OCI-LY3 (cell line): ENCODE measurements at regions not wholly inside any gene's neighbourhood (a gene's known extent, or its start where the extent isn't known, plus 50 kb on each side); places are given as distances from the start of the nearest gene placed in this dataset.
"Not testable (repeated sequence)": the region's sequence is repeated elsewhere in the genome, so short reads cannot be mapped to it uniquely, and the experiment has no call there.

Source experiments
- H2AFZ ChIP-seq: fragments of 200-600, 300-600 bp; shearing (Covaris generic); 2 replicates; pipeline ENCODE4 v1.6.0; 2014; ENCODE audit warnings: antibody characterized with exemption, low read depth, low read length
- H3K27ac ChIP-seq: fragments of 200-600, 300-600 bp; sonication (generic); 2 replicates; pipeline ENCODE4 v1.5.1; 2014; ENCODE audit warnings: mild to moderate bottlenecking, low read length, moderate library complexity, mixed read lengths
- H3K27me3 ChIP-seq: fragments of 200-600, 300-600 bp; sonication (generic); 2 replicates; pipeline ENCODE4 v1.6.1; 2014; ENCODE audit warnings: low read depth, low read length, mixed read lengths
- H3K36me3 ChIP-seq: fragments of 200-600, 300-600 bp; sonication (generic); replicated peaks from 2 replicates; pipeline ENCODE3; 2014; ENCODE audit warnings: low read depth, low read length, mixed read lengths
- H3K4me1 ChIP-seq: fragments of 300-600, 200-600 bp; sonication (generic); 2 replicates; pipeline ENCODE4 v1.6.1; 2014; ENCODE audit warnings: low read length, mixed read lengths
- H3K4me2 ChIP-seq: fragments of 200-600, 300-600 bp; sonication (generic); 2 replicates; pipeline ENCODE4 v1.6.1; 2014; ENCODE audit warnings: low read length, mixed read lengths
- H3K4me3 ChIP-seq: fragments of 300-600, 200-600 bp; sonication (generic); 2 replicates; pipeline ENCODE4 v1.5.1; 2014; ENCODE audit warnings: antibody characterized with exemption, mild to moderate bottlenecking, low read length, moderate library complexity
- H3K79me2 ChIP-seq: fragments of 300-600, 200-600 bp; shearing (Covaris generic); 2 replicates; pipeline ENCODE4 v1.6.1; 2014; ENCODE audit warnings: mild to moderate bottlenecking, low read length, mixed read lengths
- H3K9ac ChIP-seq: fragments of 300-600, 200-600 bp; shearing (Covaris generic); 2 replicates; pipeline ENCODE4 v1.6.0; 2014; ENCODE audit warnings: mild to moderate bottlenecking, low read length, moderate library complexity
- H3K9me3 ChIP-seq: fragments of 200-600, 300-600 bp; shearing (Covaris generic); 2 replicates; pipeline ENCODE4 v1.6.1; 2014; ENCODE audit warnings: low read length, mixed read lengths; ENCODE audit not compliant: insufficient read depth
- H4K20me1 ChIP-seq: fragments of 200-600, 300-600 bp; sonication (generic); 2 replicates; pipeline ENCODE4 v1.6.1; 2016; ENCODE audit warnings: low read length, mixed read lengths; ENCODE audit not compliant: insufficient read depth
- EZH2phosphoT487 ChIP-seq: fragments of 200-600 bp; shearing (Covaris generic); IDR thresholded peaks from 2 replicates; pipeline ENCODE4 v1.6.1; 2018; ENCODE audit warnings: antibody characterized with exemption, mixed run types, low read depth
- TF ChIP-seq, protein P1 (sequence below): fragments of 200-600, 300-600 bp; sonication (generic); IDR thresholded peaks from 2 replicates; pipeline ENCODE4 v1.5.1; 2014; ENCODE audit warnings: antibody characterized with exemption, low read length, low read depth

- H3K27me3 ChIP-seq, result no peaks in the 10 kb centered on the region
- H4K20me1 ChIP-seq, result no peaks in the 10 kb centered on the region
- no peak overlapping the region for H3K9ac ChIP-seq
- peaks cover 6% of the 10 kb centered on the region; the same call in 1 of the 2 replicates for H3K4me1 ChIP-seq
- H3K4me3 ChIP-seq, result no peak overlapping the region
- no peaks in the 10 kb centered on the region for H3K9me3 ChIP-seq
- H3K36me3 ChIP-seq, result no peaks in the 10 kb centered on the region
- TF ChIP-seq, protein P1, sequence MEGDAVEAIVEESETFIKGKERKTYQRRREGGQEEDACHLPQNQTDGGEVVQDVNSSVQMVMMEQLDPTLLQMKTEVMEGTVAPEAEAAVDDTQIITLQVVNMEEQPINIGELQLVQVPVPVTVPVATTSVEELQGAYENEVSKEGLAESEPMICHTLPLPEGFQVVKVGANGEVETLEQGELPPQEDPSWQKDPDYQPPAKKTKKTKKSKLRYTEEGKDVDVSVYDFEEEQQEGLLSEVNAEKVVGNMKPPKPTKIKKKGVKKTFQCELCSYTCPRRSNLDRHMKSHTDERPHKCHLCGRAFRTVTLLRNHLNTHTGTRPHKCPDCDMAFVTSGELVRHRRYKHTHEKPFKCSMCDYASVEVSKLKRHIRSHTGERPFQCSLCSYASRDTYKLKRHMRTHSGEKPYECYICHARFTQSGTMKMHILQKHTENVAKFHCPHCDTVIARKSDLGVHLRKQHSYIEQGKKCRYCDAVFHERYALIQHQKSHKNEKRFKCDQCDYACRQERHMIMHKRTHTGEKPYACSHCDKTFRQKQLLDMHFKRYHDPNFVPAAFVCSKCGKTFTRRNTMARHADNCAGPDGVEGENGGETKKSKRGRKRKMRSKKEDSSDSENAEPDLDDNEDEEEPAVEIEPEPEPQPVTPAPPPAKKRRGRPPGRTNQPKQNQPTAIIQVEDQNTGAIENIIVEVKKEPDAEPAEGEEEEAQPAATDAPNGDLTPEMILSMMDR, result no peak
- no peak for TF ChIP-seq EZH2phosphoT487
- no peak overlapping the region for H3K4me2 ChIP-seq
- H3K27ac ChIP-seq, result no peak overlapping the region
- H3K79me2 ChIP-seq, result no peaks in the 10 kb centered on the region
- H2AFZ ChIP-seq, result no peak overlapping the region
These were observed 660.4 kb upstream of the TMEM132C start for GRCh38 chr12:127606476-127607015.

GRCh38 chr12:127607146-127607725 lies 659.7 kb upstream of the TMEM132C start:
- no peak overlapping the region for H3K9ac ChIP-seq
- H3K4me3 ChIP-seq, result no peak overlapping the region
- no peaks in the 10 kb centered on the region for H3K79me2 ChIP-seq
- no peak overlapping the region for H3K27ac ChIP-seq
- no peaks in the 10 kb centered on the region for H3K27me3 ChIP-seq
- no peaks in the 10 kb centered on the region for H3K36me3 ChIP-seq
- no peaks in the 10 kb centered on the region for H4K20me1 ChIP-seq
- H2AFZ ChIP-seq, result no peak overlapping the region
- no peak for TF ChIP-seq EZH2phosphoT487
- TF ChIP-seq, protein P1, result no peak
- peaks cover 6% of the 10 kb centered on the region; the same call in 1 of the 2 replicates for H3K4me1 ChIP-seq
- H3K9me3 ChIP-seq, result no peaks in the 10 kb centered on the region
- H3K4me2 ChIP-seq, result no peak overlapping the region

DNA sequence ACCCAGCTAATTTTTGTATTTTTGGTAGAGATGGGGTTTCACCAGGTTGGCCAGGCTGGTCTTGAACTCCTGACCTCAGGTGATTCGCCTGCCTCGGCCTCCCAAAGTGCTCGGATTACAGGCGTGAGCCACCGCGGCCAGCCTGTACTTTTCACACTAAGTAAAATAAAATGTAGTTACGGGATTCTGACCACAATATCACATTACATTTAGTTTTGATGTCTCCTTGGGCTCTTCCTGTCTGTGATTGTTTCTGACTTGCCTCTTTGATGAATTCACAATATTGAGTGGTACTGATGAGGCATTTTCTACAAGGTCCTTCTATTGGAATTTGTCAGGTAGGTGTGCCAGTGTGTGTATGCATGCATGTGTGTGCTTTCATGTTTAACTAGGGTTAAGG lies 658.6 kb upstream of the TMEM132C start:
- not testable (repeated sequence) for H3K27ac ChIP-seq, H2AFZ ChIP-seq, H3K4me1 ChIP-seq, H4K20me1 ChIP-seq, H3K4me2 ChIP-seq, H3K27me3 ChIP-seq, H3K36me3 ChIP-seq, H3K4me3 ChIP-seq, H3K79me2 ChIP-seq, H3K9ac ChIP-seq, H3K9me3 ChIP-seq

DNA sequence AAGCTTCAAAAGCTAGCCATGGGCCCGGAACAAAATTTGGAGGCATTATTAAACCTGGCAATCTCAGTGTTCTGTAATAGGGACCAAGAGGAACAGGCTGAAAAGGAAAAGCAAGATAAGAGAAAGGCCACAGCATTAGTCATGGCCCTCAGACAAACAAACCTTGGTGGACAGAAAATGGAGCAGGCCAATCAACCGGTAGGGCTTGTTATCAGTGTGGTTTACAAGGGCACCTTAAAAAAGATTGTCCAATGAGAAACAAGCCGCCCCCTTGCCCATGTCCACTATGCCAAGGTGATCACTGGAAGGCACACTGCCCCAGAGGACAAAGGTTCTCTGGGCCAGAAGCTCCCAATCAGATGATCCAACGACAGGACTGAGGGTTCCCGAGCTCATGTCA lies 653.9 kb upstream of the TMEM132C start:
- Histone ChIP-seq H3K4me2 (no peak overlapping the region), H3K4me1 (peaks cover 6% of the 10 kb centered on the region; the same call in 1 of the 2 replicates), H3K27ac (no peak overlapping the region), H3K27me3 (no peaks in the 10 kb centered on the region), H2AFZ (no peak overlapping the region), H3K79me2 (no peaks in the 10 kb centered on the region), H3K9ac (no peak overlapping the region), H4K20me1 (no peaks in the 10 kb centered on the region), H3K4me3 (no peak overlapping the region), H3K9me3 (no peaks in the 10 kb centered on the region; the same call in 1 of the 2 replicates), H3K36me3 (no peaks in the 10 kb centered on the region)
- TF ChIP-seq, protein P1, result no peak
- TF ChIP-seq EZH2phosphoT487, result no peak
